GM18870 (cell line): ENCODE measurements at regions not wholly inside any gene's neighbourhood (a gene's known extent, or its start where the extent isn't known, plus 50 kb on each side); places are given as distances from the start of the nearest gene placed in this dataset.

Experiments used
- ATAC-seq: cut with Tn5 transposase; IDR thresholded peaks from one replicate; pipeline ENCODE4 v1.9.1; 2021; ENCODE audit warnings: moderate library complexity; ENCODE audit not compliant: unreplicated experiment

- ATAC-seq, result no peak
These were observed 100.1 kb downstream of the HLX start for GRCh38 chr1:220979371-220979770.

- ATAC-seq, result no peak
These were observed 103.4 kb downstream of the HLX start for GRCh38 chr1:220982686-220983085.

GRCh38 chr1:220983877-220984635, 104.8 kb downstream of the HLX start:
- no peak for ATAC-seq

- ATAC-seq, result no peak
These were observed 111.4 kb downstream of the HLX start for GRCh38 chr1:220990427-220991339.

GRCh38 chr1:220991506-220991905, 112.3 kb downstream of the HLX start:
- no peak for ATAC-seq

- ATAC-seq, result no peak
These were observed 112.9 kb downstream of the HLX start for GRCh38 chr1:220991959-220992704.

GRCh38 chr1:220992705-220993052, 113.4 kb downstream of the HLX start:
- no peak for ATAC-seq

GRCh38 chr1:220994671-220995070, 115.4 kb downstream of the HLX start:
- no peak for ATAC-seq

- no peak for ATAC-seq
These were observed 118.5 kb downstream of the HLX start for GRCh38 chr1:220997791-220998190.

GRCh38 chr1:220999872-221000863, 120.9 kb downstream of the HLX start:
- ATAC-seq, result no peak

GRCh38 chr1:221001167-221001566, 121.9 kb downstream of the HLX start:
- no peak for ATAC-seq

GRCh38 chr1:221002601-221003000, 123.4 kb downstream of the HLX start:
- no peak for ATAC-seq

- ATAC-seq, result no peak
These were observed 131.9 kb downstream of the HLX start for GRCh38 chr1:221011145-221011544.

GRCh38 chr1:221012120-221012519, 132.9 kb downstream of the HLX start:
- no peak for ATAC-seq

- ATAC-seq, result no peak
These were observed 134.7 kb downstream of the HLX start for GRCh38 chr1:221013691-221014660.

GRCh38 chr1:221015159-221015790, 136.0 kb downstream of the HLX start:
- no peak for ATAC-seq

GRCh38 chr1:221016751-221017150, 137.5 kb downstream of the HLX start:
- ATAC-seq, result no peak

- no peak for ATAC-seq
These were observed 139.2 kb downstream of the HLX start for GRCh38 chr1:221018414-221018813.

GRCh38 chr1:221022331-221022730, 143.1 kb downstream of the HLX start:
- ATAC-seq, result no peak
